Tibial nerve (tissue), 3 donors: ENCODE measurements at regions not wholly inside any gene's neighbourhood (a gene's known extent, or its start where the extent isn't known, plus 50 kb on each side); places are given as distances from the start of the nearest gene placed in this dataset.

Source experiments
- CTCF ChIP-seq, 5 experiments: fragments of 200-600 bp in 3 of 5; fragments of 450-650 bp in 2 of 5; sonication (generic) in 3 of 5; IDR thresholded peaks; one replicate each; pipeline ENCODE4 v1.5.1; 2016 to 2019; ENCODE audit warnings: antibody characterized with exemption in 5 of 5, mild to moderate bottlenecking in 3 of 5, moderate library complexity in 2 of 5
- POLR2A ChIP-seq, 2 donors: fragments of 450-650 bp; IDR thresholded peaks; one replicate each; pipeline ENCODE4 v1.6.1; 2017; ENCODE audit warnings: antibody characterized with exemption in 2 of 2, mild to moderate bottlenecking in 2 of 2, moderate library complexity in 2 of 2

DNA sequence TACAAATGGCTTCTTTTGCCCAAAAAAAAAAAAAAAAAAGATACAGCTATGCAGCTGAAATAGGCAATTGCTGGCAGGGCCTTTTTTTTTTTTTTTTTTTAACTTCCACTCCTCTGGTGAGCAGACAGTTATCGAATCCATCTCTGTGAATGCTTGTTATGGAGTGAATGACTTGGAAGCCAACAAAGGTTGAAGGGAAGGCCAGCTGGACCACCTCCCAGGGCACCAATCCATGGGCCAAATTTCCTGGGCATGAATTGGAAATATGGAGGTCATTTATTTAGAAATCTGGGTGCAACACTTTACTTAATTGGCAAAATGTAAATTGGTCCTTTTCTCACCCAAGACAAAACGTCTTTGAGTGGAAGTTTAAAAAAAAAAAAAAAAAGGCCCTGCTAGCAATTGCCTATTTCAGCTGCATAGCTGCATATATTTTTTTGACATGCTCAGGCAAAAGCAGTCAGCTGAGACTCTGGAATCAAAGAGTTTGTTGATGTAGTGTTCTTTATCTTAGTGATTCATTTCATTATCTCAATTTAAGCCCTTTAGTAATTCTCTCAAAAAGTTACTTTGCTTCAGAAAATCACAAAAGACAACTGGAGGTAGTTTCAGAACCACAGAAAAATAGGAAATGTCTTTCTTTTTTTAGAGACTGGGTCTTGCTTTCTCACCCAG is 392.2 kb upstream of the KLF4 start:
- TF ChIP-seq CTCF (IDR thresholded peaks at IDR 0.05) (no peak), POLR2A (IDR thresholded peaks at IDR 0.05) (no peak)
